Thoracic aorta (tissue), 2 donors: ENCODE measurements at regions not wholly inside any gene's neighbourhood (a gene's known extent, or its start where the extent isn't known, plus 50 kb on each side); places are given as distances from the start of the nearest gene placed in this dataset.

ENCODE experiments used
- ATAC-seq: fragments of 150-250 bp; one replicate; pipeline ENCODE4 v1.8.0; 2017; ENCODE audit warnings: low read depth; ENCODE audit not compliant: insufficient number of reproducible peaks, low FRiP score
- DNase-seq: peaks from one replicate; pipeline ENCODE4 v3.0.0-alpha.2; 2020; ENCODE audit warnings: low spot score
- H3K27ac ChIP-seq, 2 donors: fragments of 200-600 bp; sonication (generic); 1 replicate in 1 of 2; 2 replicates in 1 of 2; pipeline ENCODE4 v1.5.1; 2016; ENCODE audit warnings: mild to moderate bottlenecking in 2 of 2, moderate library complexity in 2 of 2
- H3K27me3 ChIP-seq: fragments of 200-600 bp; sonication (generic); replicated peaks from 2 replicates; pipeline ENCODE4 v1.6.0; 2016; ENCODE audit warnings: mild to moderate bottlenecking; ENCODE audit not compliant: insufficient read depth
- H3K36me3 ChIP-seq: fragments of 200-600 bp; sonication (generic); one replicate; pipeline ENCODE4 v1.5.1; 2016
- H3K4me1 ChIP-seq, 2 donors: fragments of 200-600 bp; sonication (generic); 1 replicate in 1 of 2; 2 replicates in 1 of 2; pipeline versions ENCODE4 v1.5.1 to v1.6.0; 2016; ENCODE audit warnings: low read depth in 2 of 2, mild to moderate bottlenecking in 1 of 2; ENCODE audit not compliant: control insufficient read depth in 1 of 2
- H3K4me3 ChIP-seq: fragments of 200-600 bp; sonication (generic); 2 replicates; pipeline ENCODE4 v1.5.1; 2016; ENCODE audit warnings: mild to moderate bottlenecking
- H3K9me3 ChIP-seq: fragments of 200-600 bp; sonication (generic); 2 replicates; pipeline ENCODE4 v1.5.1; 2016
- TF ChIP-seq, protein P1 (sequence below): fragments of 200-600 bp; sonication (generic); IDR thresholded peaks from one replicate; pipeline ENCODE4 v1.5.1; 2019; ENCODE audit warnings: antibody characterized with exemption

- Histone ChIP-seq H3K27me3 (no peaks in the 10 kb centered on the region), H3K9me3 (no peaks in the 10 kb centered on the region), H3K27ac (no peak overlapping the region), H3K4me1 (no peaks in the 10 kb centered on the region), H3K36me3 (no peaks in the 10 kb centered on the region), H3K4me3 (no peak overlapping the region)
- TF ChIP-seq, protein P1, sequence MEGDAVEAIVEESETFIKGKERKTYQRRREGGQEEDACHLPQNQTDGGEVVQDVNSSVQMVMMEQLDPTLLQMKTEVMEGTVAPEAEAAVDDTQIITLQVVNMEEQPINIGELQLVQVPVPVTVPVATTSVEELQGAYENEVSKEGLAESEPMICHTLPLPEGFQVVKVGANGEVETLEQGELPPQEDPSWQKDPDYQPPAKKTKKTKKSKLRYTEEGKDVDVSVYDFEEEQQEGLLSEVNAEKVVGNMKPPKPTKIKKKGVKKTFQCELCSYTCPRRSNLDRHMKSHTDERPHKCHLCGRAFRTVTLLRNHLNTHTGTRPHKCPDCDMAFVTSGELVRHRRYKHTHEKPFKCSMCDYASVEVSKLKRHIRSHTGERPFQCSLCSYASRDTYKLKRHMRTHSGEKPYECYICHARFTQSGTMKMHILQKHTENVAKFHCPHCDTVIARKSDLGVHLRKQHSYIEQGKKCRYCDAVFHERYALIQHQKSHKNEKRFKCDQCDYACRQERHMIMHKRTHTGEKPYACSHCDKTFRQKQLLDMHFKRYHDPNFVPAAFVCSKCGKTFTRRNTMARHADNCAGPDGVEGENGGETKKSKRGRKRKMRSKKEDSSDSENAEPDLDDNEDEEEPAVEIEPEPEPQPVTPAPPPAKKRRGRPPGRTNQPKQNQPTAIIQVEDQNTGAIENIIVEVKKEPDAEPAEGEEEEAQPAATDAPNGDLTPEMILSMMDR = no peak
- DNase-seq = no peak
- no peak for ATAC-seq
These were observed 260.3 kb upstream of the RPS6KA3 start for GRCh38 chrX:20527041-20527440.

GRCh38 chrX:20523626-20524312 is 257.1 kb upstream of the RPS6KA3 start:
- TF ChIP-seq, protein P1 = no peak
- Histone ChIP-seq H3K36me3 (no peaks in the 10 kb centered on the region), H3K27ac (no peak overlapping the region), H3K27me3 (no peaks in the 10 kb centered on the region), H3K4me3 (no peak overlapping the region), H3K9me3 (no peaks in the 10 kb centered on the region), H3K4me1 (no peaks in the 10 kb centered on the region)
- DNase-seq = no peak
- no peak for ATAC-seq

DNA sequence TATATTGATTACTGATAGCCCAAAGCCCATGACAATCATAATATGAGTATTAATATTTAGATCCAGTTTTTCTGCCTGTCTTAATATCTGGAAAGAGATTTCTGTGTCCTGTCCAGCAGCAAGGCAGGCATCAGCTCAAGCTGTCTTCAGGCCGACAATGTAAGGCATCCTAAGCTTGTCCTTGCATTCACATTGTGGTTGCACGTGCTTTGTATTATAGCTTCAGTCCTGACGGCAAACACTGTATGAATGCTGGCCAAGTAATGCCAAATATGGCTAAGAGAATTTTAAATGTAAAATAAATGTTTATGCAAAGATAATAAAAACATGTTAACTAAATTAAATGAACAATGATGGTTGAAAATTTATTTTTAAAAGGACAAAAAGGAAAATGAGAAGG is 255.7 kb upstream of the RPS6KA3 start:
- no peak overlapping the region for H3K27ac ChIP-seq
- no peaks in the 10 kb centered on the region for H3K4me1 ChIP-seq
- TF ChIP-seq, protein P1 = no peak
- H3K4me3 ChIP-seq = no peak overlapping the region
- H3K27me3 ChIP-seq = no peaks in the 10 kb centered on the region
- no peak for ATAC-seq
- no peaks in the 10 kb centered on the region for H3K36me3 ChIP-seq
- DNase-seq = no peak
- no peaks in the 10 kb centered on the region for H3K9me3 ChIP-seq

DNA sequence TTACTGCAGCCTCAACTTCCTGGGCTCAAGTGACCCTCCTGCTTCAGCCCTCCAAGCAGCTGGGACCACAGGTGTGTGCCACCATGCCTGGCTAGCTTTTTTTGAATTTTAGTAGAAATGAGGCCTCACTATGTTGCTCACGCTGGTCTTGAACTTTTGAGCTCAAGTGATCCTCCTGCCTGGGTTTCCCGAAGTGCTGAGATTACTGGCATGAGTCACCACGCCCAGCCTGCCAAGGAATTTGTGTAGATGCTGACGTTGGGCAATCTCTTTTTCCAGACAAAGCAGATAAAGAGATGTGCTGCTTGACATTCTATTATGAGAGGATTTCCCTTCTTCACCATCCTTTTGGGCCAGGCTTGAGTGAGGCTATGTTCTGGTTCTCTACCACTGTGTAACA is 254.5 kb upstream of the RPS6KA3 start:
- no peaks in the 10 kb centered on the region for H3K36me3 ChIP-seq
- TF ChIP-seq, protein P1 = no peak
- no peaks in the 10 kb centered on the region for H3K4me1 ChIP-seq
- no peaks in the 10 kb centered on the region for H3K9me3 ChIP-seq
- H3K27me3 ChIP-seq = no peaks in the 10 kb centered on the region
- no peak overlapping the region for H3K27ac ChIP-seq
- no peak overlapping the region for H3K4me3 ChIP-seq
- DNase-seq = no peak
- ATAC-seq = no peak

DNA sequence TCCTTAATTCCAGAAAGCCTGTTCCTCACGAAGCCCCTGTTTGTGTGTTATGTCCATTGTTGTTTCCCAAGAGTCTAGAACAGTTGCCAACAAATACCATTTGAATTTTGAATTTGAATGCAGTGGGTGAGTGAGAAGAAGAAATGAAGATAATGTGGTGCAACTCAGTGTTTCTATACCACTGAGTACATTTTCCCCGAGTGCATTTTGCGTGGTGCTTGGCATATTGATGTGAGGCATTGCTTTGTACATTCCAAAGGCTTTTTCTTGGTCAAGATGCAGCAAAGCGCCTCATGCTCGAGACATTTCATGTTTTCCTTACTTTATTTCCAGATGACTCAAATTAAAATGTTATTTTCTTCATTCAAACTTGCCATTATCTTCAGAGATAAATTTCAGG is 253.1 kb upstream of the RPS6KA3 start:
- no peak overlapping the region for H3K4me3 ChIP-seq

More for the DNA sequence above, 253.1 kb upstream of the RPS6KA3 start:
- H3K9me3 ChIP-seq = no peaks in the 10 kb centered on the region
- no peak overlapping the region for H3K27ac ChIP-seq
- TF ChIP-seq, protein P1 = no peak
- ATAC-seq = no peak
- no peaks in the 10 kb centered on the region for H3K36me3 ChIP-seq
- H3K4me1 ChIP-seq = no peaks in the 10 kb centered on the region
- H3K27me3 ChIP-seq = no peaks in the 10 kb centered on the region
- DNase-seq = no peak
